ENCODE measurements at regions not wholly inside any gene's neighbourhood (a gene's known extent, or its start where the extent isn't known, plus 50 kb on each side); places are given as distances from the start of the nearest gene placed in this dataset.

GRCh38 chr11:123253223-123253622 is 58.2 kb upstream of the CLMP start:
- DNase-seq: no peak

DNA sequence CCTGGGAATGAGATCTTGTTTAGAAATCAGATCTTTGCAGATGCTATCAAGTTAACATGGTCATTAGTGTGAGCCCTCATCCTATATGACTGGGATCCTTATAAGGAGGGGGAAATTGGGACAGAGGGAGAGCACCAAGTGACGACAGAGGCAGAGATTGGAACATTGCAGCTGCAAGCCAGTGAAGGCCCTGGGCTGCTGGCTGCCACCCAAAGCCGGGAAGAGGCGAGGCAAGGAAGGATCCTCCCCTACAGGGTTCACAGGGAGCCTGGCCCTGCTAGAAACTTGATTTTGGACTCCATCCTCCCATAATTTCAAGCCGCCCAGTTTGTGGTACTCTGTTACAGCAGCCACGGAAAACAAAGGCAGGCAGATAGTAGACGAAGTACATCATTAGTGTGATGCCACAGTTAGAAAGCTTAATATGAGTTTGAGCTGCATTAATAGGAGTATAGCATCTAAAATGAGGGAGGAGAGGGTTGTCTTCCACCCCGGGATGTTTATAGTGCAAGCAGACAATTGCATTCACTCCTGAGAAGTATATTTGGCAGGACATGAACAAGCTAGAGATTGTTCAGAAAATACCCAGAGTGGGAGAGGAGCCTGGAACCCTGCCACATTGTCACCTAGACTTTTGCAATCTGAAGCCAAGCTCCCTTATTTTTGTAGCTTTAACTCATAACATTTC is 56.8 kb upstream of the CLMP start:
- no peak for DNase-seq

DNA sequence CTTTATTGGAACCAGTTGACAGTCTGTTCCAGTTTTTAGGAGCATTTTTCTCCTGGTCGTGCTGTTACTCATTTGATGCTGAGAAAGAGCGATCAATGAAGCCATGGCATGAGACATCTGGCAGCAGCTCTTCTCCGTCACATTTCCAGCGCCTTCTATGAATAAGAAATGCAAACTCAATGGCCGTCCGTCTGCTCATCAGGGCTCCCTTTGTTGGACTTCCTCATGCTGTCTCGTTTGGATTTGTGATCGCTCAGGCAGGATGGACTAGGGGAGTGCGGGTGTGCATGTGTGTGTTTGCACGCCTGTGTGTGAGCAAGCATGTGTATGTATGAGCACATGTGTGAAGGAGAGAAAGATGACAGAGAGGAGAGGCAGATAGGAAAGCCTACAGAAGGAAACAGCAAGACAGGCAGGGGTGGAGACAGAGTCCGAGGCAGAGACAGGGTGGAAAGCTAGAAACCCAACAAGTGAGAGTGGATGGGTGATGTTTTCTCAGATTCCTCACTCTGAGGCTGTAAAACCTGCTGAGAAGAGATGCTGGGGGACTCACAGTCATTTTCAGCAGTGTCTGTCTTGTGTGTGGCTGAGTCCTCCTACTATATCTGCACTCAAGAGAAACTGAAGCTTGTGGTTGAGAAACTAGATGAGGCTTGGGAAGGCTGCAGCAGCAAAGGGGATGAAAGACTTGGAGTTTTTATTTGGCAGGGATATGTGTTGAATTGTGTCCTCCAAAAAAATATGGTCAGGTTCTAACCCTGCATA is 56.0 kb upstream of the CLMP start:
- no peak for DNase-seq

GRCh38 chr11:123249354-123249753 is 54.3 kb upstream of the CLMP start:
- DNase-seq: no peak

DNA sequence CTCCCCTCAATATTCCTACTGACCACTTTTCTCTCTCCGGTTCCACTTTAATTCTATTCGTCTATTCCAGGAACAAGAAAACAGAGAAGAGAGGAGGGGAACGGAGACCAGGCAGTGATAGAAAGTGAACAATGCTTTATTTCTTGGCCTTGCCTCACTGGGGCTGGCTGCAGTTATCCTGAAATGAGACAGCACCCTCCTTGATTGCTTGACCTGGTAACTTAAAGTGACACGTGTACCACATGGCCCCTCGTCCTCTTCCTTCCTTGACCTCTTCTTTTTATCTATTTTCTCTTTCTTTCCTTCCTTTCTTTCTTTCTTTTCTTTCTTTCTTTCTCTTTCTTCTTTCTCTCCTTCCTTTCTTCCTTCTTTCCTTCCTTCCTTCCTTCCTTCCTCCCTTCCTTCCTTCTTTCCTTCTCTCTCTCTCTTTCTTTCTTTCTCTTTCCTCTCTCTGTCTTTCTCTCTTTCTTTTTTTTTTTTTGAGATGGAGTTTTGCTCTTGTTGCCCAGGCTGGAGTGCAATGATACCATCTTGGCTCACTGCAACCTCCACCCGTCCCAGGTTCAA is 52.8 kb upstream of the CLMP start:
- no peak for DNase-seq

GRCh38 chr11:123247496-123247799 is 52.4 kb upstream of the CLMP start:
- DNase-seq: no peak

DNA sequence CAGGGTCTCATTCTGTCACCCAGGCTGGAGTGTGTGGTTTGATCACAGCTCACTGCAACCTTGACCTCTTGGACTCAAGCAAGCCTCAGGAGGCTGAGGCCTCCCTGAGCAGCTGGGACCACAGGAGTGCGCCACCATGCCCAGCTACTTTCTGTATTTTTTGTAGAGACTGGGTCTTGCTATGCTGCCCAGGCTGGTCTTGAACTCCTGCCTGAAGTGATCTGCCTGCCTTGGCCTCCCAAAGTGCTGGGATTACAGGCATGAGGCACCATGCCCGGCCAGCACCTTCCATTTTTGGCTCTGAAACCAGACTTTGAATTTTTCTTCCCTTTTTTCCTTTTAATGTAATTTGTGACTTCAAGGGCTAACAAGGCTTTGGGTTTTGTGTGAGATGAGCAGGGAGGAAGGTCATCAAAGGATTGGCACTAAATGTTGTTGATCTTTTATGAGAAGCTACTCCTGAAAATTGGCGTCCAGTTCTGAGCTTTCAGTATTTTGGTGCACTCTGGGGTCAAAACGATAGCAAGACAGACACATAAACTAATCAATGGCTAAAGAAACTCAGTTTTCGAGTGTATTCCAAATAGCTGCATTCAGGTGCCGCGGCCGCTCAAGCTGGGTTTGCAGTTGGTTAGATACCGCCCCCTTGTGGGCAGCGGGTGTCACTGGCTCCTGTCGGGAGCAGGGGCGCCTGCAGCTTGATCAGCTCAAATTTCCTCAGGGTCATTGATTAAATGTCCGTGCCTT is 51.9 kb upstream of the CLMP start:
- peak; percentile 86 for DNase-seq

GRCh38 chr11:123245567-123245966 is 50.5 kb upstream of the CLMP start:
- no peak for DNase-seq
